ENCODE measurements at regions not wholly inside any gene's neighbourhood (a gene's known extent, or its start where the extent isn't known, plus 50 kb on each side); places are given as distances from the start of the nearest gene placed in this dataset.

DNA sequence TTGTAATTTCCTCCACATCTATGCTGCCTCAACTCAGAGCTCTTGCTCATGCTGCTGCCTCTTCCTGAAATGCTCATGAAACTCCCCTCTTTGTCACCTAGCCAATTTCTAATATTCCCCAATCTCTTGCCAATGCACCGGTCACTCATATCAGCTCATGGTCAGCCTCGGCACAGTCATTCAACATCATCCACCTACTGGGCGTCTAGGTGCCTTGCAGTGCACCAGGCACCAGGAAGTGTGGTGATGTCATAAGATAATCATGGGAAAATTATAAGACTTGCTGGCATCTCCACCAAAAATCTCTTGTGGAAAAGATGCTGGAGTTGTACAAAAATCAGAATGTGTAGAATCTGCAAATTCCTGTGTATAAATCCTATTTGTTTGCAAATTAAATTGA, 52.6 kb upstream of the RAB27B start:
- Histone ChIP-seq H3K4me1 (ENCODE audit: control insufficient read depth, low read length) (no peaks in the 10 kb centered on the region), H3F3A (ENCODE audit: control insufficient read depth, insufficient read depth) (no peaks in the 10 kb centered on the region), H4K20me1 (ENCODE audit: control insufficient read depth, insufficient read depth, low read depth, low read length) (no peaks in the 10 kb centered on the region), H3K4me3 (ENCODE audit: low read length) (no peak overlapping the region), H3K9me2 (replicated peaks; ENCODE audit: control insufficient read depth, low read length) (no peaks in the 10 kb centered on the region), H3K27ac (ENCODE audit: low read depth, low read length) (no peak overlapping the region), H3K9me3 (ENCODE audit: control insufficient read depth, insufficient read depth, low read length) (no peaks in the 10 kb centered on the region), H3K36me3 (ENCODE audit: control insufficient read depth, low read length) (no peaks in the 10 kb centered on the region), H3K79me2 (ENCODE audit: control insufficient read depth, low read length) (no peaks in the 10 kb centered on the region), H3K27me3 (ENCODE audit: control insufficient read depth, low read length) (no peaks in the 10 kb centered on the region), H3K4me2 (ENCODE audit: low read length) (no peak overlapping the region)
- no peak for TF ChIP-seq CTCF (IDR thresholded peaks at IDR 0.05; ENCODE audit: low read depth, low read length, poor library complexity, severe bottlenecking)
- no peak for TF ChIP-seq EZH2phosphoT487 (IDR thresholded peaks at IDR 0.05; ENCODE audit: borderline replicate concordance, low read length)

DNA sequence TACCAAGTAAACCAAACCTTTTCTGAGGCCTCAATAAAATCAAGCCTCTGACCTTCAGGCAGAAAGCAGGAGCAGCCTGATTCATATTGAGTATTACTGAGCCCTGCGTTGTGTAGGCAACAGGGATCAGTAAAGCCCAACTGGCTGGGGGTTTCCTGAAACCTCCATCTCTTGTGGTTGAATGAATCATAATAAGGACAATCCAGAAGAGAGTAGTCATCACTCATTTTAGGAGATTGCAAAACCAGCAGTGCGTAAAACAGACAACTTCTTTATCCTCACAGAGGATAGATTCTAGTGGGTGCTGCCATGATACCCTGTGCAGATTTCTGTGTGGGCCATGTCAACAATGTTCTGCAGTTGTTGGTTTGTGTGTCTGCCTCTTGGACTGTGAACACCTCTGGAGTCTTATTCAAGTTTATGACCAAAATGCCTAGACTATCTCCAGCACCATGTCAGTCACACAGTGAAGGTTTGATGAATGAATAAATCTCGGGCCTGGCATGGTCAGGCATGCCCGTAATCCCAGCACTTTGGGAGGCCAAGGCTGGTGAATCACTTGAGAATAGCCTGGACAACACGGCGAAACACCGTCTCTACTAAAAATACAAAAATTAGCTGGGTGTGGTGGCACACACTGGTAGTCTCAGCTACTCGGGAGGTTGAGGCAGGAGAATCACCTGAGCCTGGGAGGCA, 51.8 kb upstream of the RAB27B start:
- no peaks in the 10 kb centered on the region for H4K20me1 ChIP-seq (ENCODE audit: control insufficient read depth, insufficient read depth, low read depth, low read length)
- TF ChIP-seq EZH2phosphoT487 (IDR thresholded peaks at IDR 0.05; ENCODE audit: borderline replicate concordance, low read length): no peak
- TF ChIP-seq CTCF (IDR thresholded peaks at IDR 0.05; ENCODE audit: low read depth, low read length, poor library complexity, severe bottlenecking): no peak
- H3K79me2 ChIP-seq (ENCODE audit: control insufficient read depth, low read length): no peaks in the 10 kb centered on the region
- no peaks in the 10 kb centered on the region for H3K36me3 ChIP-seq (ENCODE audit: control insufficient read depth, low read length)
- H3K4me1 ChIP-seq (ENCODE audit: control insufficient read depth, low read length): no peaks in the 10 kb centered on the region
- no peaks in the 10 kb centered on the region for H3K27me3 ChIP-seq (ENCODE audit: control insufficient read depth, low read length)
- no peak overlapping the region for H3K27ac ChIP-seq (ENCODE audit: low read depth, low read length)
- H3K4me2 ChIP-seq (ENCODE audit: low read length): no peak overlapping the region
- H3F3A ChIP-seq (ENCODE audit: control insufficient read depth, insufficient read depth): no peaks in the 10 kb centered on the region
- no peaks in the 10 kb centered on the region for H3K9me3 ChIP-seq (ENCODE audit: control insufficient read depth, insufficient read depth, low read length)
- H3K4me3 ChIP-seq (ENCODE audit: low read length): no peak overlapping the region
- H3K9me2 ChIP-seq (replicated peaks; ENCODE audit: control insufficient read depth, low read length): no peaks in the 10 kb centered on the region

GRCh38 chr18:54777118-54777791, 51.0 kb upstream of the RAB27B start:
- H3K4me3 ChIP-seq (ENCODE audit: low read length): no peak overlapping the region
- no peaks in the 10 kb centered on the region for H3K9me3 ChIP-seq (ENCODE audit: control insufficient read depth, insufficient read depth, low read length)
- H3K79me2 ChIP-seq (ENCODE audit: control insufficient read depth, low read length): no peaks in the 10 kb centered on the region
- H3K9me2 ChIP-seq (replicated peaks; ENCODE audit: control insufficient read depth, low read length): no peaks in the 10 kb centered on the region
- no peak overlapping the region for H3K27ac ChIP-seq (ENCODE audit: low read depth, low read length)
- no peaks in the 10 kb centered on the region for H4K20me1 ChIP-seq (ENCODE audit: control insufficient read depth, insufficient read depth, low read depth, low read length)
- no peak overlapping the region for H3K4me2 ChIP-seq (ENCODE audit: low read length)
- no peaks in the 10 kb centered on the region for H3K36me3 ChIP-seq (ENCODE audit: control insufficient read depth, low read length)
- H3F3A ChIP-seq (ENCODE audit: control insufficient read depth, insufficient read depth): no peaks in the 10 kb centered on the region
- no peak for TF ChIP-seq EZH2phosphoT487 (IDR thresholded peaks at IDR 0.05; ENCODE audit: borderline replicate concordance, low read length)
- TF ChIP-seq CTCF (IDR thresholded peaks at IDR 0.05; ENCODE audit: low read depth, low read length, poor library complexity, severe bottlenecking): no peak
- H3K4me1 ChIP-seq (ENCODE audit: control insufficient read depth, low read length): no peaks in the 10 kb centered on the region
- no peaks in the 10 kb centered on the region for H3K27me3 ChIP-seq (ENCODE audit: control insufficient read depth, low read length)
